CD4-positive, alpha-beta T cell treated with Interleukin-6 at 100 ng/mL for 8 hours (primary cell): ENCODE measurements at regions not wholly inside any gene's neighbourhood (a gene's known extent, or its start where the extent isn't known, plus 50 kb on each side); places are given as distances from the start of the nearest gene placed in this dataset.

ENCODE experiments used
- DNase-seq: peaks from one replicate; pipeline ENCODE4 v3.0.0-alpha.2; 2020; ENCODE audit warnings: mixed read lengths, low spot score

DNA sequence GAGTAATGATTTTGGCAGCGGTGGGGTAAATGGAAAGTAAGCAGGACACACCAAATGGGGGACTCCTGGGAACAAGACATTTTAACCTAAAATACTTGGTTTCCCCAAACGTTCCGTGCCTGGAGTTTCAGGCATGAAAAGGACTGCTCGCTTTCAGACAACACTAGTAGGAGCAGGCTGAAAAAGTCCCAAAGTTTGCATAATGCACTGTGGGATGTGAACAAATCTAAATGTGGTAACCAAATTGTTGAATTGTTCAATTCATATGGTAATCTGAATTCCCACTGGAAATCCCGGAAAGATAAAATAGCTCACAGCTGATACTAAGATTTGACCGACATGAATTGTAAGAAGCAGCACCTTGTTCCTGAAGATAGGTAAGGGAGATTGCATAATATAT, 467.2 kb upstream of the ARGLU1 start:
- no peak for DNase-seq

DNA sequence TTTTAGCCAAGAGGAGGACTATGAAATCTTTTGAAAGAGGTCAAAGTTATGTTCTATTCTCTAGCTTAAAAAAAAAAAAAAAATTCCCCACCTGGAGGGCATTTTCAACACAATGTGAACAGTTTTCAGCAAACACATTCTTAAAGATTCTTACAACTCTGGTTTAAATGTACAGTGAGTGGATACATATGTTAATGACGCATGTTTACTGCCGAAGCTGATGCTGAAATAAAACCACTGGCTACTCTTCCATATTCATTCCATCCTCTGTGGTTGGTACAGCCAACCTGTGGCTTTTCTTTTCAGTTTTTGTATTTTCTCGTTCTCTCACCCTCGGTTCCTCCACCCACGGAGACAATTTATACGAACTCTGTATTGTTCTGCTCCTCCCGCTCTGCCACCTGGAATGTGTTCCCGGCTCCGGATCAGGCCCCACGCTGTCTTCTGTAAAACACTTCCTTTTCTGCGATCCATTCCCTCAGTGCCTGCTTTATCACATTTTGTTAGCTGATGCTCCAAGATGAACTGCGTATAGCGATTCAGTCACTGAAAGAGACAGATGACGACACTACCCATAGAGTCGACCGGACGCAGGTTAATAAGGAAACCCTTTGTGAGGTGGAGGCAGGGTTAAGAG, 466.4 kb upstream of the ARGLU1 start:
- no peak for DNase-seq

DNA sequence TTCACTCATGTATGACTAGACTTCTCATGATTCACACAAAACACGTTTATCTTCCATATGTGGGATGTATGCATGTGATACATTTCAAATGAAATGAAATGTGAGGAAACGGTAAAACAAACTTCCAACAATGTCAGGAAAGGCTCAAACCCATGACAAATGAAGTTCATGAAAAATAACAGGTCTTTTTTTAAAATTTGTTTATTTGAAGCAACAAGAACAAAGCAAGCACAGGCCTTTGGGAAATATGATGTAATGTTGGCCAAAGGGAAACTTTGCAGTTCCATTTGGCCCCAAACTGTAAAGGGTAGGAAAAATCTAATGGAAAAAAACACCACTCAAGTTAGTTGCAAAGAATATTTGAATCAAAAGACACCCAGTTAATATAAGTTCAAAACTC, 463.8 kb upstream of the ARGLU1 start:
- DNase-seq: no peak

DNA sequence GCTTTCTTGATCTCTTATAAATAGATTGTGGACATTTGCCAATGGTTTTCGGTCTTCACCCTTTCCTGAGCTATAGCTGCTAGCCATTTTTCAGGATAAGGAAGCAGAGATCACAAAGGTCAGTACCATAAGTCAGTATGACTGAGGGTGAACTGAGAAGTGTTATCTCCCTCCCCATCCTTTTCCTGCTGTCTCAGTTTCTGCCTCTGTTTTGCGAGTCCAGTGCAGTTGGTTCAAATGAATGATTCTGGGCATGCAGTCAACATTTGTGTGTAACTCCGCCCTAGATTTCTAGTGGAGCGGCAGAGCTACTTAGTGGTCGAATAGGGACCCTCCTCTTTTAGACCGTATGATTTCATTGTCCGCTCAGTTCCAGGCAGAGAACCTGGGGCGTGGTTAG, 460.8 kb upstream of the ARGLU1 start:
- no peak for DNase-seq

DNA sequence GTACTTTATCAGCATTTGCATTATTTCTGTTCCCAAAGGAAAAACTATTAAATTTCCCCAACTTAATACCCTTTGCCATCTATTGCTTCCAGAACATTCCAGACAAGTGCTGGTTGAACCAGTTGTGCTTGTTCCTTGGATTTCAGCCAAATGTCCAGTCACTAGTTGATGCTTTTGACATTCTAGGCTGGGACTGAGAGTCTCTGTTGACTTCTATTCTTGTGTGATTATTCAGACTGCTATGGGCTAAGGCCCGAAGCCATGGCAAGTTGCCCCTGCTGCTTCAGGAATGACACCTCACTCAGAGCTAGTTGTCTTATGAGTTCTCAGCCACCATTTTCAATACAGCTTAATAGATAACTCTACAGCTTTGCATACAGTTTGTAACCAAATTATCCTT, 458.1 kb upstream of the ARGLU1 start:
- DNase-seq: no peak

DNA sequence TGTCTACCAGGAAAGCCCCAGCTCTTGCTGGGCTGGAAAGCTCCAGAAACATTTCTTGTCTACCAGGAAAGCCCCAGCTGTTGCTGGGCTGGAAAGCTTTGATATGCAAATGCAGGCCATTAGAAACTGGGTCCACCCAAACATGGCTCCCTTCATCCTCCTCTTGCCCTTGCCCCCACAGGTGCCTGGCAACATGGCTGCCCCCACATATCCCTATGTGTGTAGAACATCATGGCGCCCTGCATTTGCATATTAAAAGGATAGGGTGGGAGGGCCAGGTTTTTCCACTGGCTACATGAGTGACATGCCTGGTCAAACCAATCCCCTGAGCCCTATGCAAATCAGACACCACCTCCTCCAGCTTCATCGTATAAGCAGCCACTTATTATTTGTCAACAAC, 455.4 kb upstream of the ARGLU1 start:
- no peak for DNase-seq

DNA sequence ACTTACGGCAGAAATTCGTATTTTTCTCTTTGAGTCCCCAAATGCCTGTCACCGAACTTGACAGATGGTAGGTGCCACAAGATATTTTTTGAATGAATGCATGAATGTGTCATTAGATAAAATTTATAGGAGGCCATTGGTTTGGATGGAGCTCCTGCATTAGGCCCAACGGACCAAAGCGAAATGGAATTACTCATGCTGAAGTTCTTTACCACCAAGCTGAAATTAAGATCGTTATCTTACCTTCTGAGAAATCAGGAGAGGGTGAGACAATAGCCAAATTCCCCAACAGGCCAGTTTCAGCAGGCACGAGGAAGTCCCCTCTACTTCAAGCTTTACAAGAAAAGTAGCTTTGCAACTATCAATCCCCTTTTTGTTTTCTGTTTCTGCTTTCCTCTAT, 452.5 kb upstream of the ARGLU1 start:
- no peak for DNase-seq

DNA sequence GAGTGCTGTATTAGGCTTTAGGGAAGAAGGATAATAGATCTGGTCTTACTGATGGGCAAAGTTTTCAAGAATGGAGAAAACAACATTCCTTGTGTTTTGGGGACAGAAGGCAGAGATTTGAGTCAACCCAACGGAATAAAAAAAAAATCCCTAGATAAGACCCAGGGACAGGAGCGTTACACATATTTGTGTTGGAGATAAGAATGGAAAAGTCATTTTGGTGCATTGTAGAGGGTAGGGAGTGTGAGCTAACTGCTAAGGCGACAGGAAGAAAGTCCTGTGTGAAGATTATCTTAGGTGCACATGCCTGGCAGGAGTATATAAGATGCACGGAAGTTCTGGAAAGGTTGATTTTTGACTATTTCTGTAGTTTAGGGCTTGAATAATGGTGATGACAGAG, 450.3 kb upstream of the ARGLU1 start:
- no peak for DNase-seq

DNA sequence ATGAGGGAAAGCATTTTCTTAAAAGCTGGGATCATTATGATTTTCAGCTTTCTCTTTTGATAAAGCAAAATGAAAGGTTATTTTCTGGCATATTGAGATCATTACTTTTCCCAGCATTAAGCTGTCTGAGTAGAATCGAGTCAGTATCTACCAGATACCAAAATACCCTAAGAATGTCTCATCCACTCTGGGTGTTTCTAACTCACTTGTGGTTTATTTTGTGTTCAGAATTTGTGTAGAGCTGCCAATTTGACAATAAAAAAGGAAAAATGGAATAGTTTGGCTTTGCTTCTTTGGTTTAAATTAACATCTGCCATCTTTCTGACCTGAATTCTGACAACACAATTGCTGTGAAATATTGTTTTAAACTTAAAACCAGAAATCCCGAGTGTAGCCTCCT, 438.7 kb upstream of the ARGLU1 start:
- no peak for DNase-seq

DNA sequence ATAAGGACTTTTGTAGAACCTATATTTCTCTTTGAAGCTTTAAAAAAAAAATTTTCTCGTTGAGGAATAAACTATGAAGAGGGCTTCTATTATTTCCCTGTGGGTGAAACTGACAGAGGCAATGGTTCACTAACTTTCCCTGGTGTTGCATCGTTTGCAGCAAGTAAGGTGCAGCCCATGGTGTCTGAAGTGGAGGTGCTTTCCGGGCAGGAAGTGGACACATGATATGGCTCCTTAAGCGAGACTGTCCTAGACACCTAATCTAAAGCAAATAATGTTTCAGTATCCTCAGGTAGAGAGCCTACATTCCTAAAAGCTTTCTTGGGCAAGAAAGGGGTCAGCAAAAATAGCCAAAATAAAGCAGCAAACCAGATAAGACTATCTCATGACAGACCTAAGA, 437.6 kb upstream of the ARGLU1 start:
- DNase-seq: no peak

DNA sequence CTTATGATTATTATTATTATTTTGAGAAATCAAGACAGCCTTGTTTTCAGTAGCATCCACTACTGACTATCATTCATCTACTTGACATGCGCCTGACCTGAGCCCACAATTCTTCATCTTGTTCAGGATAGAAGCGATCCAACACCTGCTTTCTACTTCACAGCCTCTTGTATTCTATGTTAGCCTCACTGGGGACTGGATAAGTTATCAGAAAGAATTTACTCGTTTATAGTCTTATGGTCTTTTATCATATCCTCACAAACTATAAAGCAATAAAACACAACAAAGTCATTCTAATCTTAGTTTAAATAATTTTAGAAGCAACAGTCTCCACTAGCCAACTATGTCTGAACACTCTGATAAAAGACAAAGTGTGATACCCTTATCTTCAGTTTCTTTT, 436.0 kb upstream of the ARGLU1 start:
- DNase-seq: no peak

DNA sequence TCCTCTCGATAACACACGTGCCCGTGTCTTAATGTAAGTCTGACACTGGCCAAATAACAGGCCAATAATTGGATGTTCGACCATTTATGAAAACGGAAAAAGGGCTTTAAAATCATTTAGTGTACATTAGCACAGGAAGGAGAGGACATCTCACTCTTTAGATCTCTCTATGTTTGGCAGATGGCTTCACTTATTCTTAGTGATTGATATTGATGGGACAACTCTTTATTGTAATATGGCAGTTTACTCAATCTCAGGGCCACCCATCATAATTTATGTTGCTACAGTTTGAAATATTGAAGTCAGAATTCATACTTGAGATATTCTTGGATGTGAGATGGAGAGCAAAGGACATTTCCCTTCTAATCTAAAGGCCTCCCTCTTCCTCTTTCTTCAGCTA, 430.7 kb upstream of the ARGLU1 start:
- DNase-seq: no peak

DNA sequence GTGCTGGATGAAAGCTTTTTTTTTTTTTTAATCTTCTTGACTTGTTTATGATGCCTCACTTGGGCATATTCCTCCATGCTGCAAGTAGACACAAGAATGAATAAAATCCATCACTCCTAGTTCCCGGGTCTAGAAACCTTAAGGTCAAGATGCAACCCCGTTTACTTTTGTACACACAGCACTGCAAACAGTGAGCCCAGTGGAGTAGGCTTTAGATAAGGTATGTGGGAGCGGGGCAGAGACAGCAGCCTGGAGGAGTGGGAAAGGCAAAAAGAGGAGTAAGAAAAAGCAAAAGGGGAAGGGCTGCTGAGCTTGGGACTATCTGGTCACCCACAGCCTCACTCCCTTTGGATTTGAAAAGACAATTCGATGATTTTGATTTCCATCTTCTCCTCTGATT, 429.8 kb upstream of the ARGLU1 start:
- no peak for DNase-seq

DNA sequence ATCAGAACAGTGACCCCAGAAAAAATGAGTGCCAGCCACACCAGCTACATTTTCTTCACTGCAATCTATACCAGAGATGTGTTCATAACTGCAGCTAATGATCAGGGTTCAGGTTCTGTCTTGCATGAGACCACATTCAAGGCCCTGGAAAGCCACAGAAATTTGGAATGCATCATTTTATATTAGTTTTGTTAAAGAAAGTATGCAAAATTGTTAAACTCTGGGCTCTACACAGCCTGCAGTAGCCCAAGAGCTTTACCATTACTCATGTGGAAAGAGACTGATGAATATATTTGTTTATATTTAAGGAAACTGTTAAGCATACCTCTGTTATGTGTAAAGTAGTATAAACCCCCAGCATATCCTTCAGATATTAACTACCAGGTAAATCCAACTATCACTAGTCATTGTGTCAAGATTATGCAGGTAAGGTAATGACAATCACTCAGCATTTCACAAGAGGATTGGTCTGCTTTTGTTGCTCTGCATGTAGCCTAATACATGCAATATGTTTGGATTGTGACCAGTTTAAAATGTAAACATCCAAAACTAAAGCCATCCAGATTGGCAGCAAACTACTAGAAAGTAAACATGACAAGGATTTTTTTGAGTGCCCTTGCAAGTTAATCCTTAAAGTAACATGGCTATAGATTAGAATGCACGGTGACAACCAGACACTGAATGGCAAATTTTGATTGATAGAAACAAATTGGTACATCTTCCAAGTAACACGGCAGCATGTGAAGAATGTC, 429.1 kb upstream of the ARGLU1 start:
- DNase-seq: no peak

DNA sequence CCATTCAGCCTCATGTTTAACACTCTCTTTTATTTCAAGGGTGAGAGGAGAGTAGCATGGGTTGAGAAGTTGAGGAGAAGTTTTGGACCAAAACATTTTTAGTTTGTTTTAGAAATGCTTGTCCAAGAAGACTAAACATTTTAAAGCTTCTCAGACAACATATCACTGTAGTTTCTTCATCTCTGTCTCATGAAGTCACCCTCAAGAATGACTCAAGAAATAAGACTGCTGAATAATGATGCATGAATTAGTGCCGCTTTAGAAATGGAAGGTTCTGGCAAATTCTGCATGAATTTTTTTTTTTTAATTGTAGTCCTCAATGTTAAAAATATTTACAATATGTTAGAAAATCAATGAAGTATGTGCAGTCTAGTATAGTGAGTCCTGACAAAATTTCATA, 422.7 kb upstream of the ARGLU1 start:
- DNase-seq: no peak

DNA sequence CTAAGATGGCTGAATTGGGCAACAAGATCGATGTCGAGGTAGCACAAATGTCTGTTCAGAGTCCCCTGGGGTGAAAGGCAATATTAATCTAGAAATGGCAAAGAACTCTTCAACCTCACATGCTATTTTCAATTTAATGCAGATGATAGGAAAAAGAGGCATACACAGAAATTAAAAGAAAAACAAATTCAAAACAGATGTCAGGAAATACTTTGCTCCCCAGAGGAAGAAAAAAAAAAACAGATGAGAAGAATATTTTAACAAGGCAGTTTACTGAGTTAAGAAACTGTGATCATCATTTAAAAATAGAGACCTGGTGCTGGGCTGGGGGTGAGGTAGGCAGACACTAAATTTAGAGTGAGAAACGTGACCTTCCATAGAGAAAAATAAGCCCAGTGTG, 421.9 kb upstream of the ARGLU1 start:
- DNase-seq: no peak

DNA sequence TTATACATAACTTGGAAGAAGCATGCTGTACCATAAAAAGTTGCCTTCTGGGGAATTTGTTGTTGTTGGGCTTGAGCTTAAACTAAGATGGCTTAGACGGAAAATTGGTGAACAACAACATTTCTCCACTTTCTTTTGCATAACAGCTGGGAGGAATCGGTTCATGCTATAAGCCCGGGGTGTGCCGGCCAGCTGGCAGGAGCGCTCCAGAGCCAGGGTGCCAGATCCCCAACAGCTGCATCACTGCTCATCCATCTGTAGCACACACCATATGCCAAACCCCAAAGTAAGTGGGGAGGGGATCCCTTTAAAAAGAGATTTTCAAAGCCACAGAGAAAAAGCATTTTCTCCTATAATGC, 419.5 kb upstream of the ARGLU1 start:
- DNase-seq: no peak

DNA sequence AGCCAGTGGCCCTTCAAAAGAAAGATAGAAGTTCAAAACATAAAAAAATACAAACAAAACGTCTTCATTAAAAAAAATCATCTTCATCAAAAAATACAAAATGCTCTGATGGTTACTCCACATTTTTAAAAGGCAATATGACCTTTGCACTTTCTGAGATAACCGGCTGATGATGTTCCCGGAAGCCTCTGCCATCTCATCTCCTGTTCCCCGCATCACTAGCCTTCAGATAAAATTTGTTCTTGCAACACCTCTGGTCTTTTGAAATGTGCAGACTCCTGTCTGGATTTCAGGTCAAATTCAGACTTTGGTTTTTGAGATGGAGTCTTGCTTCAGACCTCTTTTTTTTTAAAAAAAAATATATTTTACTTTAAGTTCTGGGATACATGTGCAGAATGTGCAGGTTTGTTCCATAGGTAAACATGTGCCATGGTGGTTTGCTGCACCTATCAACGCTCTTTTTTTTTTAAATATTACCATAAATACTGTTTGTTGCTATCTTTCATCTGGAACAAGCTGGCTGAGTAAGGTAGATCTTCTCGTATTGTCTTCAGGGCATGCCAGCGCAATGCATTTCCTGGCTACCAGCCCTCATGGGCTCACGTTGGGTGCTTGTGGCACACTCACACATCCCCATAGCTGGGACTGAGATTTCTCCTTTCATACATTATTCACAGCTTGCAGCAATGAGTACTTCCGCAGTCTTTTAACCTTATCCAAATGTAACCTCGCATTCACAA, 418.9 kb upstream of the ARGLU1 start:
- DNase-seq: no peak

DNA sequence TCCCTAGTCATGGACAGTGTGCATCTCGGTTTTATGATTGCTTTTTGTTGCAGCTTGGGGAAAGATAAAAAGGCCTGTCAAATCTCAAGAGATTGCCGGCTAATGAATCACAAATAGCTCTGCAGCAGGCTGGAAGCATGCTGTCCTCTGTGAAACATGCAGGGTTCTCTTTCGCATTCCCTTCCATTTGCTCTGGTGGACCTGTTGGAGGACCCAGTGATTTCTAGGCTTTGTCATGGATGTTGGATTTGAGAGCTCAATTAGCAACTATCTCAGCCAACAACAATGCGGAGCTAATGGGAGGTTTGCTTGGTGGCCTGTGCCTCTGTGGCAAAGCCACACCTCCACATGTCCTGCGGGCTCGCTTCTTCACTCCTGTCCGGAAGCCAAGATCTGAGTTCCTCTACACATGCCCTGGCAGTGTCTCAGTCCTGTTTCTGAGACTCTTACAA, 418.1 kb upstream of the ARGLU1 start:
- no peak for DNase-seq

DNA sequence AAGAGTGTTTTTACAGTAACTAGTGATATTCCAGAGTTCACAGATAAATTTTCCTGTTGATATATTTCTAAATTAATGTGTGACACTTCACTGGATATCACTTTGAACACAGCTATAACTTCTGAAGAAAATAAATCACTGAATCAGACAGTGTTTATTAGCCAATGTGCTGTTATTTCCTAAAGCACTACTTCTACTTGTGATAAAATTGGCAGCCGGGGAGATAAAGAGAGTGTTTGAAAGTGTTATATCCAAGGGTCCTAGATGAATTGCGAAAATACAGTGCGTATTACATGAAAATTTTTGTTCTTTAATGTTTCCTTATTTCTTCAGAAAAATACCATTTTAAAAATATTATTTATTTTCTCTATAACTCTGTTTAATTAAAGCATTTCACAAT, 417.5 kb upstream of the ARGLU1 start:
- no peak for DNase-seq

DNA sequence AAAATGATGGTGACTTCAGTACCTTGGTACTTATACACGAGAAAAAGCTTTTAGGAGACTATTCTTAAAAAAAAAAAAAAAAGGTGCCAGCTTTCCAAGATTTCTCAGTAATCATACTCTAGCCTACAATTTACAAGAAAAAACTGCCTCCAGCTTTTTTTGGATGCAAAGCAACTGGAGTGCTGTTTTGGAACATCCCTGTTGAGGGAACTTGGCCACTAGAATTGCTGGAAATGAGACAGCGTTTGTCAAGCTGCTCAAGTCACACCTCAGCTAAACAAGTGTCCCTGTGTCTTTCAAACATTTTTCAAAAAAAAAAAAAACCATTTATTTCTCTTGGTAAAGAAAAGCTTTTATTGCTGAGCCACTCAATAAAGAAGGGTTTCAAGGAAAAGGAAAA, 413.1 kb upstream of the ARGLU1 start:
- no peak for DNase-seq

DNA sequence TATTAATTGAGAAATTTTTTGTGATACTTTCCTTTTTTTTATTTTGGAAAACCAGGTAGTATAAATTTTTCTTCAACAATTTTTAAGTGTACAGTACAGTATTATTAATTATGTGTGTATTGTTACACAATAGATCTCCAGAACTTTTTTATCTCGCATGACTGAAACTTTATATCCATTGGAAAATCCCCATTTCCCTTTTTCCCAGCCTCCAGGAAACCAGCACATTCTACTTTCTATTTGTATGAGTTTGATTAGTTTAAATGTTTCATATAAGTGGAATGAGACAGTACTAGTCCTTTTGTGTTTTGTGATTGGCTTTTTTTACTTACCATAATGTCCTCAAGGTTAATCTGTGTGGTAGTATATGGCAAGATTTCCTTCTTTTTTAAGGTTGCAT, 399.5 kb upstream of the ARGLU1 start:
- no peak for DNase-seq

DNA sequence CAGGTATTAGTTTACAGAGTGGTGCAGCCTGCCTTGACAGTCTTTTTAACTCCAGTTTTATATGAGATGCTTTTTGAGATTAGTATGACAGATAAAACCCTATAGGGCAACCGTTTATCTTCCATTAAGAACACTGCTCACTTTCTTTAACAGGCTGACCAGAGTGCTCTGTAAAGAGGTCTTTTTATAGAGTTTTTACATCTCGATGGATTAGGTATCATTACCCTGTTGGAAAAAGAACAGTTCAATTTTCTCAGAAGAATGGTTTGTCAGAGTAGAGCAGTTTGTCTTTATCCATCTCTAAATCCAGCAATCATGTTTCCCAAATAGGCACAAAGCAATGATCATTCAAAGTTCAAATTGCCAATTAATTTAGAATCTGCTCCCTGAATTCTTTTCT, 395.2 kb upstream of the ARGLU1 start:
- DNase-seq: no peak

DNA sequence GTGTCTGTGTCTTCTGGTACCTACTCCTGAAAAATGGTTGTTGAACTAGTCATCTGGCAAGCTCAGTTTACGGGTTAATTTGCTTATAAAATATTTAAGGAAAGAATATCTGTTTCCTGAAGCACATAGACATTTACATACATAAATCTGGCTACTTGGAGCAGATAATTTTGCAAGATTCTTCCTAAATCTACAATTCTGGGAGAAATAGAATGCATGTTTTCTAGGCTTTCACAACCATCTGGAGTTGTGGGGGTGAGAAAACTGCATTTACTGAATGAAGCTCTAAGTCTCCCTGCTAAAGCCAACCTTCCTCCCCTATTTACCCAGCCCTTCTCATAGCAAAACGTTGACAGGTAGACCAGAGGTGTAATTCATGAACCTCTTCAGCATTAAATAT, 393.7 kb upstream of the ARGLU1 start:
- no peak for DNase-seq
